ENCODE measurements at regions not wholly inside any gene's neighbourhood (a gene's known extent, or its start where the extent isn't known, plus 50 kb on each side); places are given as distances from the start of the nearest gene placed in this dataset.
A peak's percentile ranks its signal among the peaks of the same experiment; 100 is the strongest.

- H3K27ac ChIP-seq: no peak overlapping the region
- TF ChIP-seq CTCF (conservative IDR thresholded peaks at IDR 0.05): no peak
These were observed 185.4 kb downstream of the OR13H1 start for GRCh38 chrX:131729295-131729694.

- no peak overlapping the region for H3K27ac ChIP-seq
- no peak for TF ChIP-seq CTCF (conservative IDR thresholded peaks at IDR 0.05)
These were observed 190.7 kb downstream of the OR13H1 start for GRCh38 chrX:131734621-131735020.

GRCh38 chrX:131735127-131735526 lies 191.3 kb downstream of the OR13H1 start:
- no peak overlapping the region for H3K27ac ChIP-seq
- no peak for TF ChIP-seq CTCF (conservative IDR thresholded peaks at IDR 0.05)

- no peak overlapping the region for H3K27ac ChIP-seq
- TF ChIP-seq CTCF (conservative IDR thresholded peaks at IDR 0.05): no peak
These were observed 195.9 kb downstream of the OR13H1 start for GRCh38 chrX:131739823-131740222.

GRCh38 chrX:131741103-131741581 lies 197.3 kb downstream of the OR13H1 start:
- no peak for TF ChIP-seq CTCF (conservative IDR thresholded peaks at IDR 0.05)
- no peak overlapping the region for H3K27ac ChIP-seq

GRCh38 chrX:131745942-131746489 lies 202.1 kb downstream of the OR13H1 start:
- no peak for TF ChIP-seq CTCF (conservative IDR thresholded peaks at IDR 0.05)
- peak overlapping the region; percentile 84 for H3K27ac ChIP-seq

- peak overlapping the region; percentile 84 for H3K27ac ChIP-seq
These were observed 202.7 kb downstream of the OR13H1 start for GRCh38 chrX:131746491-131746968.

More at GRCh38 chrX:131746491-131746968, 202.7 kb downstream of the OR13H1 start:
- TF ChIP-seq CTCF (conservative IDR thresholded peaks at IDR 0.05): no peak

Data from VCaP (cell line).